SH-SY5Y (cell line): ENCODE measurements at regions not wholly inside any gene's neighbourhood (a gene's known extent, or its start where the extent isn't known, plus 50 kb on each side); places are given as distances from the start of the nearest gene placed in this dataset.

Experiments
- GATA2 ChIP-seq: IDR thresholded peaks from 2 replicates; pipeline ENCODE4 v1.6.1; 2011; ENCODE audit warnings: mild to moderate bottlenecking, low read depth, low read length
- GATA3 ChIP-seq: IDR thresholded peaks from 2 replicates; pipeline ENCODE4 v1.6.1; 2011; ENCODE audit warnings: low read depth, mild to moderate bottlenecking, low read length, moderate library complexity

DNA sequence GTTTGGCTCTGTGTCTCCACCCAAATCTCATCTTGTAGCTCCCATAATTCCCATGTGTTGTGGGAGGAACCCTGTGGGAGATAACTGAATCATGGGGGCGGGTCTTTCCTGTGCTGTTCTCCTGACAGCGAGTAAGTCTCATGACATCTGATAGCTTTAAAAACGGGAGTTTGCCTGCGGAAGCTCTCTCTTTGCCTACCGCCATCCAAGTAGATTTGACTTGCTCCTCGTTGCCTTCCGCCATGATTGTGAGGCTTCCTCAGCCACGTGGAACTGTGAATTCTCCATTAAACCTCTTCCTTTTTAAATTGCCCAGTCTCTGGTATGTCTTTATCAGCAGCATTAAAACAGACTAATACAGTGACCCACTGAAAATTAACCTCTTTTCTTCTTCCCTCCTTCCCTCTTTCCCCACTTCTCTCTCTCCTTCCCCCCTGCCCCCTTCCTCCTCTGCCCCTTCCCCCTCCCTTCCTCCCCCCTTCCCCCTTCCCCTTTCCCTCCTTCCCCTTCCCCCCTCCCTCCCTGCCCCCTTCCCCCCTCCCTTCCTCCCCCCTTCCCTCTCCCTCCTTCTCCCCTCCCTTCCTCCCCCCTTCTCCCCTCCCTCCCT is 818.8 kb downstream of the SLC4A3 start:
- no peak for TF ChIP-seq GATA3
- TF ChIP-seq GATA2 = no peak

DNA sequence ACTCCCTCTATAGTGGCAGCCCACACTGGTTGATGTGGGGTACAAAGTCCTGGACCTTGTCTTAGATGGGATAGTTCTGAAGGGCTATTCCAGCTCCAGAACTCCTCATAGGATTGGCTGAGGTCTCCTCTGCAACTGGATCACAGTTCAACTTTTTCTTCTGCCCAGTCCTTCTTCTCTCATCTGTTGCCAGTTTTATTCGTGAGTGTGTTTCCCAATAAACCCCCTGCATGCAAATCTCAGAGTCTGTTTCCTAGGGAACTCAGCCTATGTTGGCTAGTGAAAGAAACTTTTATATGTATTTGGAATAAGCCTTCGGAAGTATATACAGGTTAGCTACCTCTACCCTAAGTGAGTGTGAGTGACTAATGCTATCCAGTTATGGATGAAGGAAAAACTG is 823.4 kb downstream of the SLC4A3 start:
- TF ChIP-seq GATA3 (no peak), GATA2 (no peak)

DNA sequence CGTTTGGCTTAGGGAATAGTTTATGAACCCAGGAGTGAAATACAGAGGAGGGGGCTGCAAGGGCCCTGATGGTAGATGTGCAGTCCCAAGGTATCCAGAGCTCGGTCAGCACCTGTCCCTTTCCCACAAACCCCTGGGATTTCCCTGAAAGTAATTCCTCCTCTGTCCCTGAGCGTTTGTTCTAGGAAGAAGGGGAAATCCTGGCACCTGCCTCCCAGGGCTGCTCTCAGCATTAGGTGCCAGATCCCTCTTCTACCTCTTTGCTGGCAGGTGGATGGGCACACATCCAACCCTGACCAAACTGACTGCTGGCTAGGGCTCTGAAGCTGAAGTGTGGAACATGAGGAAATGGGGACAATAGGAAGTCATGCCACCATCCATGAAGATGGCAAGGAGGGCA is 824.0 kb downstream of the SLC4A3 start:
- no peak for TF ChIP-seq GATA2
- TF ChIP-seq GATA3 = no peak

DNA sequence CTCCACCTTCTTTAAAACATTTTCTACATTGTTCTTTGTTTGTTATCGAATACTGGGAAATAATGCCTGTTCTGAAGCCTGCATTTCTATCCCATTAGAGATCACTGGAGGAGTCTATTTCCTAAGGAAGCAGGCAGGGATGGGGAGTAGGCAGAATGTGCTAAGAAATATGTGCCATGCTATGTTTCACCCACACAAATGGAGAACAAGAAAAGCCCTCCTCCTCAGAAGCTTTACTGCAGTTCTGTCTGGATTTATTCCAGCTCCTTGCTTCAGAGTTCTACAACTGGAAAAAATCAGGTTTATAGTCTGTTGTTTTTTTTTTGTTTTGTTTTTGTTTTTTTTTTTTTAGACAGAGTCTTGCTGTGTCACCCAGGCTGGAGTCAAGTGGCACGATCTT is 825.1 kb downstream of the SLC4A3 start:
- no peak for TF ChIP-seq GATA3
- TF ChIP-seq GATA2 = no peak

DNA sequence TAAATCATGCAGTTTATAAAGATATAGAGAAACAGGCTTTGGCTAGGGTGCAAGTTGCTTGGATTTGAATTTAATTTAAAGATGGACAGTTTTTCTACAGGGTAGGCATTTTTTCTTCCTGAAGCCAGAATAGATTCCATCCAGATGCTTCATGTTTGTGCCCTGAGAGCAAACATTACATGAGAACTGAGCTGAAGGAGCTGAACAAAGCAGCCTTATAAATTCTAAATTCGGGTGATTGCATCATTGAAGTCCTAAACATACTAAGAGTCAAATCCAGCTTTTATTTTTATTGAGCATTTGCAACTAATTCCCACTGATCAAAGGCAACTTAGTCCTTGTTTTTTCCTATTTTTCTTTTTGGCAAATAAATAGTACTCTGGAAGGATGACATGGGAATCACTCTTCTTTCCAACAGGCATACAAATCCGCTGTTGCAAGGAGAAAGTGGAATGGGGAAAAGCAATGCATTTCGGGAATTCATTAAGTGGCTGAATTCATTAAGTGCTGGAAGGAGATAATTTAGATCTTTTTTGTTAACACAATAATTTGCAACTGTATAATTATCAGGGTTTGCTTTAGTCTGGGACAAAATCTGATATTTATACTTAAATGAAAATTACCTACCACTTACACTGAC is 828.0 kb downstream of the SLC4A3 start:
- TF ChIP-seq GATA2 (no peak), GATA3 (no peak)

DNA sequence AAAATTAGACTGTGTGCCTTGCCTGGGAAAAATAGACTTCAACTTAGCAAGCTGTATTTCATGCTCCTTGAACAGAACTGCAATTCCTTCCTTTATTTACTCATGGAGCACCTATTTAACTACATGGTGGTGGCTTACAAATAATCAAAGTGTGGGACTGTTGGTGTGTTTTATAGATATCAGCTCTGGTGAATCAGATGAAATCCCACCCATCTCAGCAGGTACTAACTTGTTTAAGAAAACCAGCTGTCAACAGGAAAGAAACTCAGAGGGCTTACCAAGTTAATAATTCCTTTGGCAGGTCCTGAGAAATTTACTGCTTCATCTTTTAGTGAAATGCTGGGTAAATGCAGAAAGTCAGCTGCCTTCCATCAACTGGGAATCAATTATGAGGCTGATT is 830.6 kb downstream of the SLC4A3 start:
- TF ChIP-seq GATA3 (no peak), GATA2 (no peak)

DNA sequence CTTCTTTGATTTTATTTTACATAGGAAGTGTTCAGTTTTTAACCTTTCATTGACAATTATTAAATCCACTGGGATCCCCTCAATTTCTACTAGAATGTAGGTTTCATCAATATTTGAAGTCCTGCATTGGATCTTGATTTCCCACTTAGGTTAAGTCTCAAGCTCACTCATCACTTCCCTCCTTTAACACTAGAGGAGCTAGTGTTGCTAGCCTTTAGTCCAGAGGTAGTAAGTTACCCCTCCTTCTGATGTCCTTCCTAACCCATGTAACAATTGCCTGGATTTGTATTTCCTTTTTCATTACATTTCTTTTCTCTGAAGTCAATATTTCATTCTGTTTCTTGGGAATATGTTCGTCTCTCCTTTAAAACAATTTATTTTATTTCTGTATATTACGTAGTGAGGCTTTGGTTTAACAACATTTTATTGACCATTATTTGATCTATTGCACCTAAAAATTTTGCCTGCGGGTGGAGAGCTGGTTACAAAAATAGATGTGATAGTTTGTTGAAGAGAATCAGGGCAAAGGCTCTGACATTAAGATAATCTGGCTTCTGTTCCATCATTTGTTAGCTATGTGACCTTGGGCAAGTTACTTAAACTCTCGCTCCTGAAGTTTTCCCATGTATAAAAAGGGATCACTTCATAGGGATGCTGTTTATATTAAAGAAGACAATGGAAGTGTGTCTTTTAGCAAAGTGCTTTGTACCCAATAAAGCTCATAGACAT is 833.0 kb downstream of the SLC4A3 start:
- TF ChIP-seq GATA2 (no peak), GATA3 (no peak)

DNA sequence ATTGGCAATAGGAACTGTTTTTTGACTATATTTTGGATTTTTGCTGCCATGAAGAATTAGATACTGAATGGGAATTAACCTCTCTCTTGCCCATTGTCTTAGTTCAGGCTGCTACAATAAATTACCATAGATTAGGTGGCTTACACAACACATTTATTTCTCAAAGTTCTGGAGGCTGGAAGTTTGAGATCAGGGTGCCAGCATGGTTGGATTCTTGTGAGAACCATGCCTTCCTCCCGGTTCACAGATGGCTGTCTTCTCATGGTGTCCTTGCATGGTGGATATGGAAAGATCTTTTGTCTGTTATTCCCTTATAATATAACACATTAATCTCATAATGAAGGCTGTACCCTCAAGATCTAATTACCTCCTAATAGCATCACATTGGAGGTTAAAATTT is 836.4 kb downstream of the SLC4A3 start:
- TF ChIP-seq GATA2 (no peak), GATA3 (no peak)

DNA sequence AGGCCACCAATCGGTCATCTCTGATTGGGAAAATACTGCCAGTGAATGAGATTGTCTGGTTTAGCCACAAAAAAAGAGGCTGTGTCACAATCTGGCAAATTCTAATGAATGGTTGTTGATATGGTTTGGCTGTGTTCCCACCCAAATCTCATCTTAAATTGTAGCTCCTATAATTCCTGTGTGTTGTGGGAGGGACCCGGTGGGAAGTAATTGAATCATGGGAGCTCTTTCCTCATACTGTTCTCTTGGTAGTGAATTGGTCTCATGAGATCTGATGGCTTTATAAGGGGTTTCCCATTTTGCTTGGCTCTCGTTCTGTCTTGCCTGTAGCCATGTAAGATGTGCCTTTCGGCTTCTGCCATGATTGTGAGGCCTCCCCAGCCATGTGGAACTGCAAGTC is 838.3 kb downstream of the SLC4A3 start:
- TF ChIP-seq GATA3 (no peak), GATA2 (no peak)

DNA sequence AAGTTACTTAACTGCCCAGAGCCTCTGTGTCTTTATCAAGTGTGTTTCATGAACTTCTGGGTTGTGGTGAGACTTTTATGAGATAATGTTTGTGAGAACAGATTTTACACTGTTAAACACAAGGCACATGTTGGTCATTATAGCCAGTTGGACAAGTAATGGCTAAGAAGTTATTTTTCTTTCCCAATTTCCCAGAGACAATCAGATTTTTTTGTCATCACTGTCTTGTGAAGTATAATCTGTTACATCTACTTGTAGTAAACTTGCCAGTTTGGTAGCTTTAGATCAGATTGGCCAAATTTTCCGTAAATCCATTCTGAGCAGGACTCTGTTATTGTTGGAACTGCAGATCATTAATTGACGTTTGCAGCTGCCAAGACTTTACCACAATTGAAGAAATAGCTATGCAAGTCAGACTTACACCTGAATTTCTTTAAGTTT is 838.8 kb downstream of the SLC4A3 start:
- TF ChIP-seq GATA2 = no peak
- no peak for TF ChIP-seq GATA3

DNA sequence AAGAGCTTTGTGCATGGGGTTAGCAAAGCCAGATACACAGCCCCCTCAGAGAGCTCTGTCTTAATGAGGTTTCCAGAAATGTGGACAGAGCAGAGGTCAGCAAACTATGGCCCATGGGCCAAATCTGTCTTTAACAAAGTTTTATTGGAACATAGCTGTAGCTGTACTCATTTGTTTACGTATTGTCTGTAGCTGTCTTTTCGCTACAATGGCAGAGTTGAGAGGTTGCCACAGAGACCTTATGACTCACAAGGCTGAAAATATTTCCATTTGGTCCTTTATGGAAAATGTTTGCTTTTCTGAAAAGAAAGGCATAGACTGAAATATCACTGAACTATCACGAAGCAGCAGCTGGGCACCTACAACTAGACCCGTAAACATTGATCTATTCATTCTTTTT is 841.8 kb downstream of the SLC4A3 start:
- no peak for TF ChIP-seq GATA2
- no peak for TF ChIP-seq GATA3

DNA sequence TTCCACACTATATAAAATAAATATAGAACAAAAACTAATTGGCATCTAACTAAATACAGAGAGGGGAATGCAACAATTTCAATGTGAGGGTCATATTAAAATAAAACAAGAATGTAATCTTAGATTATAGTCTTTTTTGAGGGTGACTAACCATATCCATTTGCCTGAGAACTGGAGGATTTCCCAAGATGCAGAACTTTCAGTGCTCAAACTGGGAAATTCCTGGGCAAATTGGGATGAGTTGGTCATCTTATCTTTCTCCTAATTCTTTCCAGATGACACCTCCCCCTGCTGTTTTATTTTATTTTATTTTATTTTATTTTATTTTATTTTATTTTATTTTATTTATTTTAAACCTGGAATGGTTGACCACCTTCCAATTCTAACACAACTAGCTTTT is 846.2 kb downstream of the SLC4A3 start:
- TF ChIP-seq GATA2 (no peak), GATA3 (no peak)

DNA sequence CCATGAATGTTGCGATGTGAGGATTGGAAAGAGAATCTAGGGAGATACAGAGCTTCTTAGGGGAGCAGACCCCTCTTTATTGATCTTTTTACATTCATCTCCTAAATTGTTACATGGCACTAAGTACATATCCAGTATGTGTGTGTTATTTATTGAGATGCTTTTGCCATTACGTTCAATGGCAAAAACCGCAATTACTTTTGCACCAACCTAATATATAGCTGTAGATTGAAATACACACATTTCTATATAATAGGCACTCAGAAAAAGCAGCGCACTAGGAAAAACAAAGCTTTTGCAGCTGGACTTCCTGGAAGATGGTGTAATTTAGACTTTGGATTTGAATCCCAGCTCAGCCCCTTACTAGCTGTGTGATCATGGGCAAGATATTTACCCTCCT is 849.4 kb downstream of the SLC4A3 start:
- TF ChIP-seq GATA3 (no peak), GATA2 (no peak)

DNA sequence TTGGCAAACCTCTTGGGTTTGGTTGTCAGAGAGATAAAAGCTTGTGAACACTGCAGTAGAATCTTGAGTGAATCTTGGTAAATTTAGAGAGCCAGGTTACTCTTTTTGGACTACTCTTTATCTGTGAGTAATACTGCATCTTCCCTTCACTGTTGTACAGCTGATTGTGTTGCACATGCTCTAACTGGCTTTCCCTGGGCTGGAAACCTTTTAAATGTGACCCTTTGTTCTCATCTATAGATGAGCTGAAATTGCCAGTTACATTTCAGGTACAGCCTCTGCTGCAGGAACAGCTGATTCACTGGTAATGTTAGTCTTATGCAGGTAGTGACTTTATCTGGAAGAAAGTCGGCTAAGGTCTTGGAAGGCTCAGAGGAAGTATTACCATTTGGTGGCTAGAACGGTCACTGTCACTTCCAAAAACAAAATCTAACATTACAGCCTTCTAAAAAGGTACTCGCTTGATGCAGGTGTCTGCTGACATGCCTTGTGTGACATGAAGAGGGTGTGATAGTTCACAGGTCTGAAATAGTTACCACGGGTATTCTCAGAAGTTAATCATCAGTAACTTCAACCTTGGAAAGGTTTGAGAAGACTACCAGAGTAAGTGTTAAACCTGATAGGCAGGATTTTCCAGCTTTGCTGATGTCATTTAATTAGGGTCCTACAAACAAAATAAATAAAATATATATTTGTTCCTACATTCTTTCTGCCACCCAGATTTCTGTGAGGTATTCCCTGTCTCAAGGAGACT is 851.1 kb downstream of the SLC4A3 start:
- TF ChIP-seq GATA3 (no peak), GATA2 (no peak)
